Activated naive CD4-positive, alpha-beta T cell treated with anti-CD3 and anti-CD28 coated beads for 36 hours (primary cell): ENCODE measurements at regions not wholly inside any gene's neighbourhood (a gene's known extent, or its start where the extent isn't known, plus 50 kb on each side); places are given as distances from the start of the nearest gene placed in this dataset.

Experiments
- CTCF ChIA-PET: fragments of 350-600 bp; sonication (Branson Sonifier 250); formaldehyde crosslinking; loops from one replicate; lab custom pipeline; 2021; ENCODE audit warnings: antibody characterized with exemption; lab: Charles Lee
- DNase-seq: peaks from one replicate; pipeline ENCODE4 v3.0.0-alpha.2; 2020
- H3K27ac Mint-ChIP-seq: one replicate; pipeline ENCODE4 v1.8.0; 2021; ENCODE audit warnings: mild to moderate bottlenecking, mixed read lengths
- H3K27me3 Mint-ChIP-seq: one replicate; pipeline ENCODE4 v1.8.0; 2021; ENCODE audit warnings: low read depth, mixed read lengths
- H3K36me3 Mint-ChIP-seq: one replicate; pipeline ENCODE4 v1.8.0; 2021; ENCODE audit warnings: low read depth, mixed read lengths
- H3K4me1 Mint-ChIP-seq: one replicate; pipeline ENCODE4 v1.8.0; 2021; ENCODE audit warnings: low read depth, mixed read lengths
- H3K4me3 Mint-ChIP-seq: one replicate; pipeline ENCODE4 v1.8.0; 2021; ENCODE audit warnings: mild to moderate bottlenecking, moderate library complexity, mixed read lengths
- H3K9me3 Mint-ChIP-seq: one replicate; pipeline ENCODE4 v1.8.0; 2021; ENCODE audit warnings: mixed read lengths
- intact Hi-C: fragments of 100-400 bp; cut with micrococcal nuclease; formaldehyde crosslinking; loops from one replicate; pipeline ENCODE4 v1.15.1; 2023

DNA sequence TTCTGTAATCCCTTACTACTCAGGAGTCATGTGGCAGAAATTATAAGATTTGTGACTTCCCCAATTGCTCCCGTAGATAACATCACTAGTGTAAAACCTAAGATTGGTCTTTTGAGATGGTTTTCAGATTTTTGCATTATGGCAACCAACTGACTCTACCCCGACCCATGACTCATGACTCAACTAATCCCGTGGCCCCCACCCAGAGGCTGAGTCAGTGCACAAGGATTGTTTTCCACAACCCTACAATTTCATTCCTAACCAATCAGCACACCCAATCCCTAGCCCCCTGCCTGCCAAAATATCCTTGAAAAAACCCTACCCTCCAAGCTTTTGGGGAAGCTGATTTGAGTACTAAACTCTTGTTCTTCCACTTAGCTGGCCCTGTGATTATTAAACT is 109.4 kb upstream of the FAM9C start:
- Mint-ChIP-seq H3K9me3 (peaks cover 8% of the 10 kb centered on the region), H3K4me1 (peaks cover 8% of the 10 kb centered on the region), H3K36me3 (no peaks in the 10 kb centered on the region), H3K27ac (no peak overlapping the region), H3K4me3 (no peak overlapping the region), H3K27me3 (no peaks in the 10 kb centered on the region)
- CTCF ChIA-PET: no interaction called here
- no peak for DNase-seq
- intact Hi-C loops: no loop called here

DNA sequence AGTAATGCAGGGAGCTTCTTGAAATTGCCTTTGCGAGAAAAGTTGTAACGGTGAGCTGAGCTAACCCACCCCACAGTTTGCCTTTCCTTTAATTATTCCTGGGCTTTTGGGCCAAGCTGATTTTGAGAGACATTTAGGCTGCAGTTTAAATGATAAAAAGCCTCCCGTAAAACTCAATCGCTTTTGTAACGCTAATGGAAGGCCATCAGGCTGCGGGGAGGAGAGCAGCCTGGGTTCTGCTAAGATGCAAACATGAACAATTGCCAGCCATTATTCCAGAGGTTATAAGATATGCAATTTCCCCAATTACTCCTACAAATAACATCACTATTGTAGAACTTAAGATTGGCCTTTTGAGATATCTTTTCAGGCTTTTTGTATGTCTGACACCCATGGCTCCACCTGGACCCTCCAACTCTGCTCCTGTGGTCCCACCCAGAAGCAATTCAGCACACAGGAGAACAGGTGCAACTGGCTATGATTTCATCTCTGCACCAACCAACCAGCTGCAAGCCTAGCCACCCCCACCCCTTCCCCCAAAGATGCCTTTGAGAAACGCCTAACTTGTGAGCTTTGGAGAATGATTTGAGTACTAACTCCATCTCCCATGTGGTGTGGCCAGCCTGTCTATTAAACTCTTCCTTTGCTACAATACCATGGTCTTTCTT is 108.2 kb upstream of the FAM9C start:
- Mint-ChIP-seq H3K4me3 (no peak overlapping the region), H3K4me1 (peaks cover 8% of the 10 kb centered on the region), H3K27me3 (no peaks in the 10 kb centered on the region), H3K27ac (no peak overlapping the region), H3K9me3 (peaks cover 10% of the 10 kb centered on the region), H3K36me3 (no peaks in the 10 kb centered on the region)
- intact Hi-C loops: no loop called here
- no peak for DNase-seq
- CTCF ChIA-PET: no interaction called here

DNA sequence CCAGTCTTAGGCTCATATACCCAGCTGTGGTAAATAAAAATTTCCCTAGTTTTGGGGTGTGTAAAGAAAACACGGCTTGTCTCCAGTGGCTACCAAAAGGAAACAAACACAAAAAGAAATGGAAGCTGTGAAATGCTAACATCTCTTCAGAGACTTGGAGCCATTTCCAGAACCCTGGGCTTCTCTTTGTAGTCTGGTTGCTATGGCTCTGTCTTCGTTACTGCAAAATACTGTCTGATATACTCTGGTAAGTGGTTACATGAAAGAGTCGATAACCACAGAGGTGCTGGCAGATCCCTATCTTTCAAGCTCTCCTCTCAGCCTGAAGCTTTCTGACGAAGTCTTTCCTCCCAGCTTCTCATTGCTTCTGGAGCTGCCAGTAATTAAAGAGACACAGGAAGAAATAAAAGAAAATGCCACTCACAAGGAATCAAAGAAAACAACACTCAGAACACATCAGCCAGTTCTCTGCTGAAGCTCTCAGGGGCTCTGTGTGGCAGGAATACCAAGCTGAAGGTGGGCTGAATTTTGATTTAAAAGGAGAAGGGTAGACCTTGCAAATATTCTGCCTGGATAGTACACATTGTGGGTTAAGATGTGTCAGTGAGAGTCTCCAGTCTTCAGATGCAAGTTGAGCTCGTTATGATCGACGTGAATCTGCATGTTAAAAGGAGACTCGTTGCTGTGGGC is 107.6 kb upstream of the FAM9C start:
- CTCF ChIA-PET: interaction anchor here (1.0 kb wide), 1 partner anchor 205 kb away, joined by 3 read pairs; no protein-coding TSS in a partner anchor
- Mint-ChIP-seq H3K27ac (no peak overlapping the region), H3K27me3 (no peaks in the 10 kb centered on the region), H3K36me3 (no peaks in the 10 kb centered on the region), H3K4me1 (peaks cover 8% of the 10 kb centered on the region), H3K4me3 (peak overlapping the region; percentile 1), H3K9me3 (peaks cover 11% of the 10 kb centered on the region)
- DNase-seq: peak; percentile 10
- intact Hi-C loops: no loop called here

DNA sequence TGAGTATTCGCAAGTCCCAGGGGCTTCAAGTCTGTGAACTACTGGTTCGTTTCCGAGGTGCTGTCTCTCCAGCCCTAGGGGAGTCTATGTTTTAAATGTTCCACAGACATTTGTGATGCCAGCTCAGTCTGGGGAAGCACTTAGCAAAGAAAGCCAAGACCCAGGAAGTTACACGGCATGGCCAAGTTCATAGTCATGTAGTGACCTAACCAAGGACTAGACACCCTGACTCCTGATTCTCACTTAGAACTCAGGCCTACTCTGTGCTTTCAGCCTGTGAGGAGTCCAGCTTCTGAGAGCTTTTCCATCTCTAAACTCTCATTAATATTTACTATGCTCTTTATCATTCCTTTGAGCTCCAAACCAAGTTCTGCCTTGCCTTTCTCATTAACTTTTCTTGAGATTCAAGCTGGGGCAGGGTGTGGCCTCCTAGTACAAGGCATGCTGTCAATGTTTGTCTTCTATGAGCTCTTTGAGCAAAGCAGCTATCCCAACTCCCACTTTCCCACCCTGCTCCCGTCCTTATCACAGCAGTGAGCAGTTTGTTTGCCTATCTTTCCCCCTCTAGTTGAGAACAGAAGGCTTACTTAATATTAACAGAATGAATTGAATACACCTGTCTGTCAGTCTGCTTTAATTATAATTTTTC is 105.4 kb upstream of the FAM9C start:
- CTCF ChIA-PET: no interaction called here
- intact Hi-C loops: no loop called here
- no peak overlapping the region for H3K27ac Mint-ChIP-seq
- H3K27me3 Mint-ChIP-seq: no peaks in the 10 kb centered on the region
- no peak overlapping the region for H3K4me3 Mint-ChIP-seq
- H3K36me3 Mint-ChIP-seq: no peaks in the 10 kb centered on the region
- no peak for DNase-seq
- H3K9me3 Mint-ChIP-seq: peaks cover 15% of the 10 kb centered on the region
- H3K4me1 Mint-ChIP-seq: peaks cover 8% of the 10 kb centered on the region

DNA sequence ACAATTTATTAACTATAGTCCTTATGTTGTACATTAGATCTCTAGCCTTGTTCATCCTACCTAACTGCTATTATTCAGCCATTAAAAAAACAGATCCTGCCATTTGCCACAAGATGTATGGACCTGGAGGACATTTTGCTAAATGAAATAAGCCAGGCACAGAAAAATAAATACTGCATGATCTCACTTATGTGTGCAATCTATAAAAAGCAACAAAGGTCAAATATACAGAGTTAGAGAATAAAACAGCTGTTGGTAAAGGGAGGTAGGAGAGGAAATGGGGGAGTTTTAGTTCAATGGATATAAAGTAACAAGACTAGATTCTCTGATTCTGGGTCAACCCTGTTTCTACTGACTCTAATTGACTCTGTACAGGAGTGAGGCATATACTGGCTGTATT is 103.3 kb upstream of the FAM9C start:
- intact Hi-C loops: no loop called here
- DNase-seq: no peak
- no peak overlapping the region for H3K27ac Mint-ChIP-seq
- CTCF ChIA-PET: no interaction called here
- H3K27me3 Mint-ChIP-seq: no peaks in the 10 kb centered on the region
- peaks cover 7% of the 10 kb centered on the region for H3K9me3 Mint-ChIP-seq
- H3K4me1 Mint-ChIP-seq: peaks cover 9% of the 10 kb centered on the region
- H3K4me3 Mint-ChIP-seq: no peak overlapping the region
- no peaks in the 10 kb centered on the region for H3K36me3 Mint-ChIP-seq

DNA sequence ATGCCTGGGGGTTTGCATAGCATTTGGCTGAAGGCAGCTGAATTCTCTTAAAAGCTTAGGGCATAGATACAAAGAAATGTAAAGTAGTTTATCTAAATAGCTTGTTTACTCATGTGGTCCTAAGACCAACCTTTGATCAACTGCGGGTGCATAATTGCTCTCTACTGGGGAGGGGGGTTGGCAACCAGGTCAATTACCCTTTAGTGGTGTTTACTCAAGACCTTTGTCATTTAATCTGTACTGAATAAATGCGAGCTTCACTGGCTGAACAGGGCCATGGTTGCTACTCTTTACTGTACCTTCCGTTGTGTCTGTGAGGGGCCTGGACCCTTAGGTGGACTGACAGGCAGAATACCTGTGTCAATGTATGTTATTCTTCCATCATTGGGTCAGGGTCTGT is 102.7 kb upstream of the FAM9C start:
- no peak for DNase-seq
- peaks cover 11% of the 10 kb centered on the region for H3K4me1 Mint-ChIP-seq
- no peak overlapping the region for H3K4me3 Mint-ChIP-seq
- peaks cover 7% of the 10 kb centered on the region for H3K9me3 Mint-ChIP-seq
- intact Hi-C loops: no loop called here
- CTCF ChIA-PET: no interaction called here
- no peak overlapping the region for H3K27ac Mint-ChIP-seq
- H3K36me3 Mint-ChIP-seq: no peaks in the 10 kb centered on the region
- no peaks in the 10 kb centered on the region for H3K27me3 Mint-ChIP-seq

DNA sequence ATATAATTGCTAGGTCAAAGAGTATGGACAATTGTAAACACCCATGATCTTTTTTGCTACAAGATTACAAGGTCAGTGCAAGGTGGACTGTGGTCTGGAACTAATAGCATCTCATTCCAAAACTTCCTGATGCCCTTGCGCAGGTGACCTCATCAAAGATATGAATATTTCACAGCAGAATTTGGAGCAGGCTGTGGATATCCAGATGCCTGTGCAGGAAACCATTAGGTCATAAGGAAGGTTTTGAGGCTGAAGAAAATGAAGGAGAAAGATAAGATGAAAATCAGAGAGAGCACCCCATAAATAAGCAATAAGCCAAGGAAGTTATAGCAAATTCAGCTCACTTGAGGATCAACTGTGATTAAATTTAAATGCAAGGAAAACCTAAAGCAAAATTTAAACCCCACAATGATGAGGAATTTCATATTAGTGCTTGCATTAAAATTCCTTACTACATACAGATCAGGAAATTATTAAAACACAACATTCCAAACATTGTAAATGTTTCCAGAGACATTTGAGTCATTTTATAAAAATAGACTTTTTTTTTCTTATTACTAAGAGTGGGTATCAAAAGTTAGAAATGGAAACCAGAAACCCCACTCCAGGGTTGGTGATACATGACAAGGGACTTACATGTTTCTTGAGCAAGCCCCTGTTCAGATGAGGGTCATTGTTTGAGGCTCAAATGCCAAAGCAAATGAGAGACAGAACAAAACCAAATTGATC is 100.7 kb upstream of the FAM9C start:
- DNase-seq: no peak
- CTCF ChIA-PET: no interaction called here
- Mint-ChIP-seq H3K27me3 (no peaks in the 10 kb centered on the region), H3K36me3 (no peaks in the 10 kb centered on the region), H3K9me3 (peaks cover 7% of the 10 kb centered on the region), H3K27ac (no peak overlapping the region), H3K4me1 (peaks cover 6% of the 10 kb centered on the region), H3K4me3 (no peak overlapping the region)
- intact Hi-C loops: no loop called here

DNA sequence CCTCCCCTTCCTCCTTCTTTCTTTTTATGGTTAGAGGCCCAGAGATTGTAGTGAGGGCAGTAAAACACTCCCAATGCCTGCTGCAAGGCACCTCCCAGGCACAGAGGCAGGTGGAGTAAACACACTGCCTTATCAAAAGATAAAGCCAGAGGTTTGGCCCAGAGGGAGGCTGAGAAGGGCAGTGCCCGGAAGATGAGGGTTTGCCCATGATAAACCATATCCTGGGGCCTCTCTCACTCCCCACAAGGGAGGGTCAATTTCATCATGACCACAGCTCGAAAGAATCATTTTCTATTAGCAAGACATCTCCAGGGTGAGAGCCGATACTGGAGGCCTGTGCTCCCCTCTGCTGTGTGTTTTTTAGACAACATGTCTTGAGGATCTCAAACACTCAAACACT is 98.5 kb upstream of the FAM9C start:
- Mint-ChIP-seq H3K4me1 (peaks cover 6% of the 10 kb centered on the region), H3K27ac (no peak overlapping the region), H3K27me3 (no peaks in the 10 kb centered on the region), H3K36me3 (no peaks in the 10 kb centered on the region), H3K9me3 (peaks cover 7% of the 10 kb centered on the region), H3K4me3 (no peak overlapping the region)
- CTCF ChIA-PET: no interaction called here
- intact Hi-C loops: no loop called here
- no peak for DNase-seq

DNA sequence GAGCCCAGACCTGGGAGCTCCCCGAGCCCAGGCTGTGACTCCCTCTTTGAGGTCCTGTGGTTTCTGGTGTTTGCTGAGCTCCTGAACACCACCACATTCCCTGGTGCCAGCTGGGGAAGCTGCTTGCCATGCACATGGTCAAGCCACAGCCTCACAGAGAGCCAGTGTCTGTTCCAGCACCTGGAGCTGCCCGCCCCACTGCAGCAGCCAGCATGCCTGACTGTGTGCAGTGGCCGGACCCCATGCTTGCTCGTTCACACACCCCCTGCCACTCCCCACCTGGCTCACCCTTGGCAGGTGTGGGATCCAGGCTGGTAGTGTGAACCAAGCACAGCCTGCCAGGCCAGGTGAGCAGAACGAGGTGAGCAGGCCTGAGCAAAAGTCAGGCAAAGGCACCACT is 95.6 kb upstream of the FAM9C start:
- Mint-ChIP-seq H3K9me3 (no peaks in the 10 kb centered on the region), H3K27me3 (no peaks in the 10 kb centered on the region), H3K36me3 (no peaks in the 10 kb centered on the region), H3K27ac (no peak overlapping the region), H3K4me3 (no peak overlapping the region), H3K4me1 (peaks cover 6% of the 10 kb centered on the region)
- CTCF ChIA-PET: interaction anchor here (1.3 kb wide), 1 partner anchor 15 kb away, joined by 4 read pairs; no protein-coding TSS in a partner anchor
- intact Hi-C loops: no loop called here
- DNase-seq: no peak

DNA sequence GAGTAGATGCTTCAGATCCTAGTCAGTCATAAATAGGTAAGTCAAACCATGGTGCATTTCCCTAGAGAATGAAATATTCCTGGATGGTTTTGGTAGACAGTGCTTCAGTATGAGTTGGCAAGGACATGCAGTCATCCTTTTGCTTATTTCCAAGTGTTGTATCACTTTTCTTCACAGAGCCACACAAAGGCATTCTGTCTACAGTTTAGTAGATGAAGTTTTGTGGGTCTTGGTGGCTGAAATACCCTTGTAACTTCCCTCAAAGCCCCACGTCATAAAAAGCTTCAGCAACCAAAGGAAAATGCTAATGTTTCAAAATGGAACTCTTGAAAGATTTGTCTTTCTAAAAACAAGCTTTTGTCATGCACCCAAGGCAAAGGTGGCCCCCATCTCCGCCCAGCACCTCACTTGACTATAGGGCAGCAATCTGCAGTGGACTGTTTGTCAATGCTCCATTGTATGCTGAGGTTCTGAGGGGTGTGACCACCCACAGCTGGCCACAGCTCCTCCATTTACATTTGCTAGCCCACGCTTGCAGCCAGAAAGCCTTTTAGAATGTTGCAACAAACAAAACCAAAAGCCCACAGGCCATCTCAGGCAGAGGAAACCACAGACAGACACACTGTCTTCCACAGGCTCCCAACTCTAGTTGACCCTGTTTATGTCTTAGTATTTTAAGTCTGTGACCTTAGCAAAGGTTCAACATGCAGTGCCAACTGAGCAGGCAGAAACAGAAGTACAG is 87.1 kb upstream of the FAM9C start:
- no peak for DNase-seq
- CTCF ChIA-PET: interaction anchor here (0.6 kb wide), 1 partner anchor 43 kb away, joined by 4 read pairs; no protein-coding TSS in a partner anchor
- Mint-ChIP-seq H3K4me1 (peaks cover 22% of the 10 kb centered on the region), H3K27ac (no peak overlapping the region), H3K9me3 (no peaks in the 10 kb centered on the region), H3K27me3 (no peaks in the 10 kb centered on the region), H3K36me3 (no peaks in the 10 kb centered on the region), H3K4me3 (no peak overlapping the region)
- intact Hi-C loops: no loop called here

DNA sequence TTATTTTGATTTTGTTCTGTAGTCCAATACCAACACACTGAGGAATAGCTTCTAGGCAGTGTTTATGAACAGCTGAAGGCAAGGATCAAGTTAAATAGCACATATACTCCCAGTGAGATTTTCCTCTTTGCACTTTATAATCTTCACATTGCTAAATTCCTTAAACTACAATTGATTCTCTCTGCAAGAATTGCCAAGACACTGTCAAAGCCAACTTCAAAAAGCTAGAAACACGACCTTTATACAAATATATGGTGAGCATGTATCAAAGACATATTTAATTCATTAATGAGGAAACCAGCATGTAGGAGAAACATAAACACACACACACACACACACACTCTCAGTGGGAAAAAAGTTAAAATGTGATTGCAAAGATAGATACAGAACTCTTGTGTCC is 86.4 kb upstream of the FAM9C start:
- intact Hi-C loops: no loop called here
- H3K9me3 Mint-ChIP-seq: no peaks in the 10 kb centered on the region
- CTCF ChIA-PET: interaction anchor here (0.6 kb wide), 1 partner anchor 43 kb away, joined by 4 read pairs; no protein-coding TSS in a partner anchor
- H3K36me3 Mint-ChIP-seq: no peaks in the 10 kb centered on the region
- no peak overlapping the region for H3K27ac Mint-ChIP-seq
- H3K4me1 Mint-ChIP-seq: peaks cover 25% of the 10 kb centered on the region
- no peak for DNase-seq
- no peak overlapping the region for H3K4me3 Mint-ChIP-seq
- no peaks in the 10 kb centered on the region for H3K27me3 Mint-ChIP-seq

DNA sequence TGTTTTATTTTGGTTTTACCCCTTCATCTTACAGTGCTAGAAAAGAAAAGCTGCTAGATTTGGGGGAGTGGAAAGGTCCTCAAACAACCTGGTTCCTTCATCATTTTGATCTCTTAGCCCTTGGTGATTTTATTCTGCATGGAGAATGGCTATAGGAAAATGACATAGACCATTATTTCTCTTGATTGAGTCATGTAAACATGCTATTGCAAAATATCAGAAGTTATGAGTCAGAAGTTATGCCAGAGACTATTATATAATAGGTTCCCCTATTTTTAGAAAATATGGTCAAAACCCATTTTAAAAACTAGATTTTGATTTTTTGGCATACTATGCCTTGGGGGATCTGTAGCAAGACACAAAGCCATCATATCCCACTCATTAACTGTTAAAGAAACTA is 83.7 kb upstream of the FAM9C start:
- peaks cover under 1% of the 10 kb centered on the region for H3K36me3 Mint-ChIP-seq
- H3K27ac Mint-ChIP-seq: no peak overlapping the region
- H3K4me3 Mint-ChIP-seq: no peak overlapping the region
- no peak for DNase-seq
- H3K9me3 Mint-ChIP-seq: no peaks in the 10 kb centered on the region
- intact Hi-C loops: no loop called here
- CTCF ChIA-PET: no interaction called here
- no peaks in the 10 kb centered on the region for H3K27me3 Mint-ChIP-seq
- H3K4me1 Mint-ChIP-seq: peaks cover 46% of the 10 kb centered on the region
